NK-92 treated with Interleukin-12 subunit alpha and Interleukin-12 subunit beta, amount 100 ng/mL, for 24 hours (cell line): ENCODE measurements at regions not wholly inside any gene's neighbourhood (a gene's known extent, or its start where the extent isn't known, plus 50 kb on each side); places are given as distances from the start of the nearest gene placed in this dataset.

ENCODE experiments used
- DNase-seq: peaks from one replicate; lab custom pipeline; 2025; lab: John Stamatoyannopoulos, UW

DNA sequence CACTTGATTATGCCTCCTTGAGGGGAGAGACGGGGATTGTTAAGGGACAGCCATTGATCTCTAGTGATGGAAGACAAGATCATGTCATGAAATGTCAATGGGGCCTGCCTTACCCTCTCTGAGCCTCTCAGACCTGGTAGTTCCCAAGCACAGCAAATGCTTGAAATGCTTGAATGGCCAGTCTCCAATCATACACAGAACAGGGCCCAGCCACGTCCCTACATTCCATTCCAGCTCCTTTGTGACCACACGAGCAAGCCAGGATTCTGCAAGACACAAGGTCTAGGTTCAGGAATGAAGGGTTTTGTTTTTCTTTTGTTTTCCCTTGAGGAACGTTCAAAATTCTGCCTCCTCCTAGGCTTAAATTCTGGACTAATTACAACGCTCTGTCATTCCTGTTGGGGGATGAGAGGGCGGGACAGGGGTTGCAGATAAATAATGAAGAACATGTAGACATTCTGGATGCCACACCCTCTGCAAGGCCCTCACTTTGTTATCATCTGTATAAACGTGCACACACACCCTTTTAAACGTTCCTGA is 98.1 kb upstream of the YPEL5 start:
- no peak for DNase-seq

DNA sequence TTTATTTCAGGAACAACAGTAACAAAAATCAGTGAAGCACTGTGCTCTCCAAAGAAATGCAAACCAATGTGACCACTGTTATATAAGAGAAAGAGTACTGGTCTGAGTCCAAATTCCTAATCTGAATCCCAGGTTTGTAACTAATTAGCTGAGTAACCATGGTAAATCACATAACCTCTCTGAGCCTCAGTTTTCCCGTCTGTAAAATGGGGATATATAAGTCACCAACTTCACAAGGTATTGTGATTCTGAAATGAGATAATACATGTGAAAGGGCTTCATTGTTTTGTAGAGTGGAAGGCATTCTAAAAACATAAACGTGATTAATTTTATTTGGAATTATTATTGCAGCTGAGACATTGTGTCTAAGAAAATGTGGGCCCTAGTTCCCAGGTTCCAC is 91.3 kb upstream of the YPEL5 start:
- no peak for DNase-seq

DNA sequence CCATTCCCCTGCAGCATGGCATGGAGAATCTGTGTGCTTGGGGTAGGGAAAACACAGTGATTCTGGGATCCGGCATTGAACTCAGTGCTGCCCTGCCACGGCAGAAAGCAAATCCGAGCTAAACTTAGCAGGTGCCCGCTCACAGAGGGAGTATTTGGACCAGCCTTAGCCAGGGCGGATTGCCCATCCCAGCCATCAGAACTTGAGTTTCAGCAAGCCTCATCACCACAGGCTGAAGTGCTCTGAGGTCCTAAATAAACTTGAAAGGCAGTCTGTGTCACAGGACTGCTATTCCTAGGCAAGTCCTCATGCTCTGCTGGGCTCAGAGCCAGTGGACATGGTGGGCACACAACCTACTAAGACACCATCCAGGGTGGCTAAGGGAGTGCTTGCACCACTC is 86.2 kb upstream of the YPEL5 start:
- DNase-seq, result no peak

DNA sequence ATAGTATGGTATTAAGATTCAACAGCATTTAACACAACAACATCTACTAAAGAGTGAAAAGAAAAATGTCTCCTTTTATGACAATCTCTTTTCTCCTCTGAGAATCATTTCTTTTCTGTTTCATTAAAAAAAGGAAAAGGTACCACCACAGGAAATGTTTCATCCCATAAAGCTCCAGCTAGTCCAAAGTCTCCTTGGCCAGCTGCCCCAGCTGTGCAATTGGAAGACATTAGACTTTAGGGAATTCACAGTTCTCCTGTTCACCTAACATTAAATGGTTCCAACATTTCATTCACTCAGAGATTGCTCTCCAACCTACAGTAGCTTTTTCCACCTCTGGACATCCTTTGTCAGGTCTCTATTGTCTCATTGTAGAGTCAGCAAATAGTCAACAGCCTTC is 78.7 kb upstream of the YPEL5 start:
- no peak for DNase-seq

DNA sequence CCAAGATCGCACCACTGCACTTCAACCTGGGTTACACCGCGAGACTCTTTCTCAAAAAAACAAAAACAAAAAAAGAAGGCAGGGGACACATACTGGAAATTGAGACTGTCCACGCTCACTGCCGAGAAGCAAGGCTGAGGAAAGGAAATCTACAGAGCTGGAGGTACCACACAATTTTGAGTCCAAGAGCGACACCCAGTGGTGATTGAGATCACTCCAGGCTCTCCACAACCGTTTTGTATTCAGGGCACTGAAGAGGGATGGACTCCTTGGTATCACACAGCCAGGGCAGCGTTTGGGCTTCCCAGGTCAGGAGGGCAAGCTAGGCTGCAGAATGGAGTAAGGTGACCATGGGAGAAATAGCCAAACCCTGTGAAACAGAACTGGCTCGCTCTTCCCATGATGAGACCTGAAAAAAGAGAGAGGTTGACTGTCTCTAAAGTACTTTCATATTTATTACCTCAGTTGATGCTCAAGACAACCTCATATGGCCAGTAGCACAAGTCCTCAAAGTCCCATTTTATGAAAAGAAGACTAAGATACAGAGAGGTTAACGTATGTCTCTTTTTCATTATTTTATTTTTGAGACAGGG is 74.5 kb upstream of the YPEL5 start:
- peak; percentile 34 for DNase-seq

DNA sequence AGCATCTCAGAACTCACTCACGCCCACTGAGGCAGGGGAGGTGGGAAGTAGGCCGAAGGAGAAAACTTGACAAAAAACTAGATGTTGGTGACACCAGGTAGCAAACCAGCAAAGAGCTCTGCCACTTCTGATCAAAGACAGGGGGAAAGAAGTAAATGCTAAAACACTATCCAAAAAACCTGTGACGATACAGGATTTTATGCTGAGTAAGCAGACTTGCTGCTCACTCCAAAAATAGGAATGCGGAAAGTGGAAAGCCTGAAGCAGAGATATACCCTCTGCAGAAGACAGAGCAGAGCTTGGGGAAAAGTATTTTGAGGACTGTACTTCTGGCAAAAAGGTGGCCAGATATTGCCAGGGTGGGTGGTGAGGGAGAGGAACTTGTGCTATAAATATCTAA is 73.3 kb upstream of the YPEL5 start:
- DNase-seq, result no peak

DNA sequence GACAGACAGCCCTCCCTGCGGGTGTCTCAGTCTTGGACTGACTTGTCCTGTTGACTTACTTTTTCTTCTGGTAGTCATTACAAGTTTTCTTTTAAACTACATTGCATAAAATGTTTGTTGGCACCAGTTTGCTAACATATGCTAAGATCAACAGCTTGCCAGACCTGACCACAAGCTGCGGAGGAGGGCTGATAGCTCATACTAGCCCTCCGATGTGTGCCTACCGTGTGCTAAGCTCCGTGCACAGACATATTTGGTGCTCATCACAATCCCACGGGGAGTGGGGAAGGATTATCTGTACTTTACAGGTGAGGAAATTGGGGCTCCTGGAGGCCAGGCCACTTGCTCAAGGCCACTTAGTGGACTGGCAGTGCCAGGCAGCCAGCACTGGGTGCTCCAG is 72.8 kb upstream of the YPEL5 start:
- no peak for DNase-seq

DNA sequence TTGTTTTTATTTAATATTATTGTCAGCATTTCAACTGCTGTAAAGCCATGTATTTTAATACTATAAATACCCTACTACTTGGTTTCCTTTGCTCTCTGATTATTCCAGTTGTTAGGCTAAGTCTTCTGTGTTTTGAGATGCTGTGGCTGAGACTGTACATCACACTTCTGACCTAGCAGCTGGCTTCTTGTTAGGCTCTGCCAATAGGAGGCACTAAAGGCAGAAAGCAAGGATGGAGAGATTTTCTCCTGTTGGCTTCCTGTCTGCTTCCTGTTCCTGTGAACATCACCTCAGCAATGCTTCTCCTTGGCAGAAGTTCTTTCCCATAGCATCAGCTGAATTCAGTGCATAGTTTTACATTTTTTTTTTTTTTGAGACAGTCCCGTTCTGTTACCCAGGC is 68.3 kb upstream of the YPEL5 start:
- no peak for DNase-seq

DNA sequence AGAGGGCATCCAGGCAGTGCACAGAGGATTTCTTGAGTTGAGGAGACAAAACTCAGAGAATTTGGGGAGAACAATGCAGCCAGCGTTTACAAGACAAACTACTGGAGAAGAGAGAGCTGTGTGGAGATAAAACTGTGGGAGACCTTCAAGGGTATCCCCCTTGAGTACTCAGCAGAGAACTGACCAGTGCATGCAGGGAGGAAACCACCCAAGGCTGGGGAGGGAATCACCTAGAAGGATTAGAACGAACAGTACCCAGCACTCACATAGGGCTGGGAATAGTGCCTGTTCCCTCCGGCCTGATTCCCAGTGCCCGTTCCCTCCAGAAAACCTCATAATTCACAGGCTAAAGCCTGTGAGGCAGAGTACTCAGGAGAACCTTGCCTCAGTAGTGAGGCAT is 61.9 kb upstream of the YPEL5 start:
- DNase-seq, result no peak

DNA sequence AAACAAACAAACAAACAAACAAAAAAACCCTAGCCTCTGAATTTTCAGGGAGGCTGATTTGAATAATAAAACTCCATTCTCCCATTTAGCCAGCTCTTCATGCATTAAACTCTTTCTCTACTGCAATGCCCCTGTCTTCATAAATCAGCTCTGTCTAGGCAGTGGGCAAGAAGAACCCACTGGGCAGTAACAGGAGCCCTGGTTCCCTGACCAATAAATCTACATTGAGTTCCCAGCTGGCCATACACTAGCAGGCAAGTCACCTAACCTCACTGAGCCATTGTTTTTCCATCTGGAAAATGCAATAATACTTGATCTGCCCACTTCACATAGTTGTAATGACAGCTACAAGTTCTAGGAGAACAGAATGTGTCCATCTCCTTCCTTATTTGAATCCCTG is 57.6 kb upstream of the YPEL5 start:
- DNase-seq, result no peak

DNA sequence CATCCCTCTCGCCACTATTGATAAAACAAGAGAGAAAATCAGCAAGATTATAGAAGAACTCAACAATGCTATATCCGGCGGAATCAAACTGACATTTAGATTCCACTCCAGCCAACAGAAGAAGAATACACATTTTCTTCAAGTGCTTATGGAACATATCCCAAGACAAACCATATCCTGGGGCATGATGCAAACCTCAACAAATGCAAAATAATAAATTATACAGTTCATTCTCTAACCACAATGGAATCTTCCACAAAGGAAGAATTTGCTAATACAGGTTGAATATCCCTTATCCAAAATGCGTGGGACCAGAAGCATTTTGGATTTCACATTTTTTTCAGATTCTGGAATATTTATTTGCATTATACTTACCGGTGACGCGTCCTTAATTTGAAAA is 51.4 kb upstream of the YPEL5 start:
- DNase-seq, result no peak

DNA sequence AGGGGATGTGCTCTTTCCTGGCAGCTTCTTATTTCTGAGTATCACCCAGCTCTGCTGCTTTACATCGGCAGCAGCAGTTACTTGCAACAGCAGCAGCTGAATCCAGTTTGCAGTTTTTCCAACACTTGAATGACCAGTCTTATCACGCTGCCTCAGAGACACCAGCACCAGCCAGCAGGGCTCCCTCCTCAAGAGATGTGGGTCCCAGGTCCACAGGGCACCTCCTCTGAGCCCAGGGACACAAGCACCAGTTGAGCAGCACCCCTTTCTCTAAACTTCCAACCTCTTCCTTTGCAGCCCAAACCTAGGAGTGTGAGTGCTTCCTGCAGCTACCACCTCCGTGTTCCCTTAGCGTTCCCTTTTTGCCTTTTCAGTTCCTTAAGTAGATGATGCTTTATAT is 50.4 kb upstream of the YPEL5 start:
- no peak for DNase-seq
